Putamen (tissue), 1 donor: ENCODE measurements at regions not wholly inside any gene's neighbourhood (a gene's known extent, or its start where the extent isn't known, plus 50 kb on each side); places are given as distances from the start of the nearest gene placed in this dataset.

Experiments
- DNase-seq: peaks from one replicate; pipeline ENCODE4 v3.0.0-alpha.2; 2016; ENCODE audit warnings: low spot score

- no peak for DNase-seq
These were observed 55.4 kb upstream of the SCEL start for GRCh38 chr13:77480066-77480465.

GRCh38 chr13:77479326-77479725, 56.2 kb upstream of the SCEL start:
- DNase-seq, result no peak

GRCh38 chr13:77477299-77477848, 58.1 kb upstream of the SCEL start:
- no peak for DNase-seq

GRCh38 chr13:77476456-77476855, 59.0 kb upstream of the SCEL start:
- no peak for DNase-seq

GRCh38 chr13:77475345-77476084, 60.0 kb upstream of the SCEL start:
- no peak for DNase-seq

GRCh38 chr13:77470986-77471385, 64.5 kb upstream of the SCEL start:
- no peak for DNase-seq

GRCh38 chr13:77466753-77467422, 68.6 kb upstream of the SCEL start:
- no peak for DNase-seq

GRCh38 chr13:77465603-77466195, 69.8 kb upstream of the SCEL start:
- DNase-seq, result no peak

GRCh38 chr13:77460195-77460594, 75.3 kb upstream of the SCEL start:
- no peak for DNase-seq

- no peak for DNase-seq
These were observed 75.9 kb upstream of the SCEL start for GRCh38 chr13:77459592-77459991.

- no peak for DNase-seq
These were observed 76.8 kb upstream of the SCEL start for GRCh38 chr13:77458736-77459135.

GRCh38 chr13:77457966-77458365, 77.5 kb upstream of the SCEL start:
- DNase-seq, result no peak

GRCh38 chr13:77456271-77456670, 79.2 kb upstream of the SCEL start:
- DNase-seq, result no peak

GRCh38 chr13:77449265-77449664, 86.2 kb upstream of the SCEL start:
- no peak for DNase-seq

- no peak for DNase-seq
These were observed 86.8 kb upstream of the SCEL start for GRCh38 chr13:77448689-77449088.

- no peak for DNase-seq
These were observed 92.0 kb upstream of the SCEL start for GRCh38 chr13:77443511-77443910.

GRCh38 chr13:77437267-77437666, 98.2 kb upstream of the SCEL start:
- DNase-seq, result no peak

- DNase-seq, result no peak
These were observed 101.2 kb upstream of the SCEL start for GRCh38 chr13:77434289-77434688.

- DNase-seq, result no peak
These were observed 104.1 kb upstream of the SCEL start for GRCh38 chr13:77431449-77431848.

- DNase-seq, result no peak
These were observed 103.6 kb upstream of the MYCBP2 start for GRCh38 chr13:77430377-77430951.

- peak; percentile 11 for DNase-seq
These were observed 102.6 kb upstream of the MYCBP2 start for GRCh38 chr13:77429320-77430142.

- DNase-seq, result no peak
These were observed 98.8 kb upstream of the MYCBP2 start for GRCh38 chr13:77425705-77426104.
